Vagina (tissue), 2 donors: ENCODE measurements at regions not wholly inside any gene's neighbourhood (a gene's known extent, or its start where the extent isn't known, plus 50 kb on each side); places are given as distances from the start of the nearest gene placed in this dataset. TPM values are rescaled to one million over a fixed set of nuclear protein-coding genes. Genes with fewer than 3 reads are reported as not detected.
"Not testable (repeated sequence)": the region's sequence is repeated elsewhere in the genome, so short reads cannot be mapped to it uniquely, and the experiment has no call there.

Source experiments
- DNase-seq, 2 donors: peaks; one replicate each; pipeline ENCODE4 v3.0.0-alpha.2; 2017; ENCODE audit errors: extremely low spot score in 2 of 2
- H3K27ac ChIP-seq: fragments of 200-600 bp; sonication (generic); one replicate; pipeline ENCODE4 v1.5.1; 2019
- H3K27me3 ChIP-seq: fragments of 200-600 bp; sonication (generic); one replicate; pipeline ENCODE4 v1.5.1; 2019
- H3K36me3 ChIP-seq, 2 donors: fragments of 200-600 bp; sonication (generic); one replicate each; pipeline ENCODE4 v1.5.1; 2017 to 2019
- H3K4me1 ChIP-seq: fragments of 200-600 bp; sonication (generic); one replicate; pipeline ENCODE4 v1.5.1; 2019
- H3K4me3 ChIP-seq, 2 donors: fragments of 200-600 bp; sonication (generic); 1 replicate in 1 of 2; 2 replicates in 1 of 2; pipeline ENCODE4 v1.5.1; 2016 to 2019
- H3K9me3 ChIP-seq: fragments of 200-600 bp; sonication (generic); one replicate; pipeline ENCODE4 v1.5.1; 2019
- intact Hi-C: fragments of 100-400 bp; cut with DNase I; formaldehyde crosslinking; loops from one replicate; pipeline ENCODE4 v1.15.1; 2023
- small RNA-seq: library from RNA; depleted of rRNA; stranded (forward); fragments of <200 nt; gene quantifications from one replicate; pipeline ENCODE3, GENCODE V24; 2016

DNA sequence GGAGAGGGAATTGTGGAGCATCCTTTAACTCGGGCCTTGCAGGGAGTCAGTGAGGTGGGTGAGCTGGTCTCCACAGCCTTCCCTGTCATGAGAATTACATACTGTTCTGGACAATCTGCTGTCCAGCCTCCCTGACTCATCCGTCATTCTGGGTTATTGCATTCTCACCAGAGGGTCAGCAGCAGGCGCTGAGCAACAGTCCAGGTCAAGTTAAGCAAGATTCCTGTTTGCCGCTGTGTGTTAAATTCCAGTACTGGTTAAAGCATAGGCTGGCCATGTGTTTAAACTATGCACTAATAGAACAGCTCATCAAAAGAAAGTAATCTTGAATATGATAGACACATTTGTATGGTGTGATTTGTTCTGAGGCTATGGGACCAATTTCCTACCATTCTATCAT lies 167.1 kb upstream of the LRRC61 start:
- H3K4me1 ChIP-seq, H3K36me3 ChIP-seq, H3K4me3 ChIP-seq, H3K27ac ChIP-seq, DNase-seq, H3K9me3 ChIP-seq, H3K27me3 ChIP-seq, intact Hi-C loops: not testable (repeated sequence)

DNA sequence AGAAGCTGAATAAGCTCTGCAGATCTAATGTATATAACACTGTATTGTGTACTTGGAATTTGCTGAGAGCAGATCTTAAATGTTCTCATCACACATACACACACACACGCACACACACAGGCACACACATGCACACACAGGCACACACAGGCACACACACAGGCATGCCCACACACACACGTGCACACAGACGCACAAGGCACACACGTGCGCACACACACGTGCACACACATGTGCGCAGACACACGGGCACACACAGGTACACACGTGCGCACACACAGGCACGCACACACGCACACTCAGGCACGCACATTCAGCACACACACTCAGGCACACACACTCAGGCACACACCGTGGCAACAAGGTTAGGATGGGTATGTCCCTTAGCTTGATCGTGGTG lies 164.5 kb upstream of the LRRC61 start:
- H3K4me1 ChIP-seq, DNase-seq, H3K9me3 ChIP-seq, H3K36me3 ChIP-seq, H3K27ac ChIP-seq, H3K4me3 ChIP-seq, H3K27me3 ChIP-seq, intact Hi-C loops: not testable (repeated sequence)

DNA sequence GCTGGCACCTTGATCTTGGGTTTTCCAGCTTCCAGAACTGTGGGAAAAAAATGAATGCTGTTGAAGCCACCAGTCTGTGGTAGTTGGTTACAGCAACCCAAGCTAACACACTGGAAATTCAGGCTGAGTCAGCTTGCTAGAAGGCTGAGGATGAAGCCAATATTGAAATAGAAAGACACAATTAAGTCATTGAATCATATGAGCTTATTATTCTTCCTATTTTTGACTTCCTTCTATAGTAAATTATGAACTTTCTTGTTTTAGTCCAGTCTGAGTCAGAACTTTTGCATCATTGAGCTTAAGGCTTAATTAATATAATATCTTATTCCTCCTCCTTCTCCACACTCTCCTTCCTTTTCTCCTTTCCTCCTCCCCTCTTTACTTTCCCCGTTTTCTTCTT lies 153.6 kb upstream of the LRRC61 start:
- H3K4me3 ChIP-seq, intact Hi-C loops, H3K27ac ChIP-seq, H3K9me3 ChIP-seq, H3K27me3 ChIP-seq, DNase-seq, H3K36me3 ChIP-seq, H3K4me1 ChIP-seq: not testable (repeated sequence)

DNA sequence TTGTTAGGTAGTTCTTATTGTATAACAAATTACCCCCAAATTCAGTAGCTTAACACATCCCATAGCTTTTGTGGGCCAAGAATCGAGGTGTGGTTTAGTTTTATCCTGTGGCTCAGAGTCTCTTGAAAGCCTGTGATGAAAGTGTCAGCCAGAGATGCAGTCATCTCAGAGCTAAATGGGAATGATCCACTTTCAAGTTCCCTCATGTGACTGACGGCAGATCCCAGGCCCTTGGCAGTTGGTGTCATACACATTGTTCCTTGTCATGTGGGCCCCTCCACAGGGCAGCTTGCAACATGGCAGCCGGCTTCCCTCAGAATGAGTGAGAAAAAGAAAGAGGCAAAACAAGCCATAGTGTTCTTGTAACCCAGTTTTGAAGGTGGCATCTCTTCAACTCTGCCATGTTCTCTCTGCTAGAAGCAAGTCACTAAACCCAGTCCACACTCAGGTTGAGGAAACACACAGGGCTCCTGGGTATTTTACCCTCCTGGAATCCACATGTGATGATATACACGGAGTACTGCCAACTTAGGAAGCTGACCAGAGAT lies 153.1 kb upstream of the LRRC61 start:
- DNase-seq, H3K27me3 ChIP-seq, H3K4me1 ChIP-seq, H3K9me3 ChIP-seq, H3K27ac ChIP-seq, H3K4me3 ChIP-seq, H3K36me3 ChIP-seq, intact Hi-C loops: not testable (repeated sequence)

DNA sequence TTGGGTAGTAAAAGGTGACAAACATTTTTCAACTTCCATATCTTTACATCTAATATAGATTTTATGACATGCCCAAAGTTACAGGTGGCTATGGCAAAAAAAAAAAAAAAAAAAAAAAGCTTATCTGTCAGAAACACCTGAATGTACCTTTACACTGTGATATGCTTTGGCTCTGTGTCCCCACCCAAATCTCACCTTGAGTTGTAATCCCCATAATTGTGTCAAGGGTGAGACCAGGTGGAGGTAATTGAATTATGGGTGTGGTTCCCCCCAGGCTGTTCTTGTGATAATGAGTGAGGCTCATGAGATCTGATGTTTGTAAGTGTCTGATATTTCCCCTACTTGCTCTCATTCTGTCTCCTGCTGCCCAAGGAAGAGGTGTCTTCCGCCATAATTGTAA lies 139.6 kb upstream of the LRRC61 start:
- H3K27ac ChIP-seq, intact Hi-C loops, H3K36me3 ChIP-seq, DNase-seq, H3K27me3 ChIP-seq, H3K9me3 ChIP-seq, H3K4me3 ChIP-seq, H3K4me1 ChIP-seq: not testable (repeated sequence)

DNA sequence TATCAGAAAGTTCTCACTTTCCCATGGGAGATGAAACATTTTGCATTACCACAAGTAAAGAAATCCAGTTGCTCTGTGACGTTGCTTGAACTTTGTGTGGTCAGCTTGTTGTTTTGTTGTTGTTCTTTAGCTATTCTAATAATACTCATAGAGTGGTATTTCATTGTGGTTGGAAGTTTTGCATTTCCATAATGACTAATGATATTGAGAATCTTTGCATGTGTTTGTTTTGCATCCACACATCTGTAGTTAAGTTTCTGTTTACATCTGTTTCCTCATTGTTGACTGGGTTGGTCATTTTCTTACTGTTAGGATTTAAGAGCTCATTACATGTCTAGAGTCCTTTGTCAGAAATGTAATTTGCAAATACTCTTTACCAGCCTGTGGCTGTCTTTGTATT lies 133.2 kb upstream of the LRRC61 start:
- intact Hi-C loops, result not testable (repeated sequence)

DNA sequence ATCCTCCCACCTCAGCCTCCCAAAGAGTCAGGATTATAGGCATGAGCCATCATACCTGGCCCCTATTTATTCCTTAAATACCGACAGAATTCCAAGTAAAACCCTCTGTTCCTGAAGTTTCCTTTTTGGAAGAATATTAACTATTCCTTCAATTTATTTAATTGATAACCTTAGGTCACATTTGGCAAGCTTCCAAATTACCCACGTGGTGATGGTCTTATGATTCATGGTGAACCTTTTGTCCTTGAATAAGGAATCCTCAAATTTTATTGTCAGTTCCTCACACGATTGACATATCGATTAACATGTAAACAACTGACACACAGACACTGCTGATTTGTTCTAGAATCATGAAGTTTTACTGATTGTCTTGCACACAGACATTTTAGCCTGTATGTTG lies 130.6 kb upstream of the LRRC61 start:
- H3K4me1 ChIP-seq, H3K9me3 ChIP-seq, H3K36me3 ChIP-seq, intact Hi-C loops, H3K27ac ChIP-seq, DNase-seq, H3K27me3 ChIP-seq, H3K4me3 ChIP-seq: not testable (repeated sequence)

More for the DNA sequence above, 133.2 kb upstream of the LRRC61 start:
- not testable (repeated sequence) for DNase-seq, H3K36me3 ChIP-seq, H3K4me3 ChIP-seq, H3K9me3 ChIP-seq, H3K27ac ChIP-seq, H3K4me1 ChIP-seq, H3K27me3 ChIP-seq

DNA sequence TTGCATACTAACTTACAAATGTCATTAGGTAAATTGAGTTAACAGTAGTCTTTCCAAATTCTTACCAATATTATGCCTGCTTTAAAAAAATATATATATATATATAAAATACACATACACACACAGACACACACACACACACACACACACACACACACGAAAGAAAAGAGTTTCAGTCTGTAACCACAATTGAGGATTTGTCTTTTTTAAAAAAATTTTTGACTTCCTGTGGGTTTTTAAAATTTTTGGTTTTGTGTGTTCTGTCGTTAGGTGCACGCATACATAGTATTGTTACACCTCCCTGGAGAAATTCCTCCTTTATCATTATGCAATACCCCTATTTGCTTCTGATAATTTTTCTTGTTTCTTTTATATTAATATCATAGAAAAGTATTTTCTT lies 129.3 kb upstream of the LRRC61 start:
- intact Hi-C loops, H3K36me3 ChIP-seq, H3K9me3 ChIP-seq, H3K4me1 ChIP-seq, H3K27ac ChIP-seq, H3K27me3 ChIP-seq, DNase-seq, H3K4me3 ChIP-seq: not testable (repeated sequence)

Small RNA genes lying in the stretch of these regions (small RNA-seq; reads per million reads assigned to genes)
- not detected for gene AC092666.2
